GM18907 (cell line): ENCODE measurements at regions not wholly inside any gene's neighbourhood (a gene's known extent, or its start where the extent isn't known, plus 50 kb on each side); places are given as distances from the start of the nearest gene placed in this dataset.
A peak's percentile ranks its signal among the peaks of the same experiment; 100 is the strongest.

Experiments used
- ATAC-seq: cut with Tn5 transposase; IDR thresholded peaks from one replicate; pipeline ENCODE4 v1.9.1; 2021; ENCODE audit warnings: mild to moderate bottlenecking, moderate library complexity; ENCODE audit not compliant: unreplicated experiment

DNA sequence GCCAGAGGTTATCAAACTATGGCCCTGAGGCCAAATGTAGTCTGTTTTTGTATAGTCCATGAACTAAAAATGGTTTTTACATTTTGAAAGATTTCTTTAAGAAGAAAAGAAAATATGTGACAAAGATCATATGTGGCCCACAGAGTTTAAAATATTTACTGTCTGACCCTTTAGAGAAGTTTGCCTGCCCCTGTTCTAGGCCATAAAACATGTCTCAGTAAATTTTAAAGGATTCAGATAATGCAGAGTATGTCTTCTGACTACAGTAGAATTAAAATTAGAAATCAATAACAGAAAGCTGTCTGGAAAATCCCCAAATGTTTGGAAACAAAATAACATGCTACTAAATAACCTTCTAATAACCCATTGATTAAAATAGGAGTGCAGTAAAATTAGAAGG, 86.3 kb downstream of the KCNRG start:
- no peak for ATAC-seq

DNA sequence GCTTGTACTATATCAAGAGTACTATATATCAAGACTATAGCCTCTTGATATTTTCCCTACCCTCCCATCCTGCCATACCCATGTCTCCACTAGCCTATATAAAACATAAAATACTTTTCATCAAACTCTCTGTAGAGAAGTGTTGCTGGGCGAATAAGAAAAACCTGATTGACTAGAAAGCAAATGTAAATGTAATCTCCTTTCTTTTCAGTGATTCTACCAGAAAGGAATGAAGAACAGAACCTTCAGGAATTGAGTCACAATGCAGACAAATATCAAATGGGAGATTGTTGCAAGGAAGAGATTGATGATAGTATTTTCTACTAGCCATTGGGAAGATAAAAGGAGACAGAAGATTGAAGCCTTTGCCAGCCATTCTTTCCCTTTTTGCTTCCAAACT, 89.2 kb downstream of the KCNRG start:
- no peak for ATAC-seq

DNA sequence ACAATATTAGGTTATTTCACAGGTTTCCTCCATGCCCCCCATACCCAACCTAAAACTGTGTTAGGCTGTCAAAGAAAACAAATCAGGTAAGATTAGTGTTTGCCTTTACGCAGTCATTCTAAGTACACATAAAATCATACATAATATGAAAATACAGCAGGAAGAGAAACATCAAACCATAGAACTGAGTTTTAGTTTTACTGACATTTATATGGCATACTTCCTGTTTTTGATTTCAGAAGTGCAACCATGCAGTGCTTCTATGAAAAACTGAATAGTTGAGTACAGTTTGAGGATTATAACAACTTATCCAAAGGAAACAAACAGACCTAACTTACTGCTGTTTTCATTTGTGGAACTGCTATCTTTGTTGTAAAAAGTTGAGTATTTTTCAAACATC, 91.3 kb downstream of the KCNRG start:
- ATAC-seq, result peak; percentile 73

DNA sequence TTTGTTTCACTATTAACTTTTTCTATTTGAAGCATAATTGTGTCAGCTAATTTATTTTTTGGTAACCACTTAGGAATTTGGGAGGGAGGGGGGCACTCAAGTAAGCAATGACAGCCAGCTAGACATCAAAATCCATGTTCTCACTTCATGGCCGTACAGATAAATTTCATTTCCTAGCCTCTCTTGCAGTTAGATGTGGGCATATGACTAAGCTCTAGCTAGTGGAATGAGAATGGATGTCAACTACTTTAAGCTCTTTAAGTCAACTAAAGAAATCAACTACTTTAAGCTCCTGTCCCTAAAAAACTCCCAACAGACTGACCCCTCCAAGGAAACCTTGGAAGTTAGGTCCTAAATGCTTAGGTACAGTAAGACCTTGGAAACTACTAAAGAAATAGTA, 92.0 kb downstream of the KCNRG start:
- no peak for ATAC-seq

DNA sequence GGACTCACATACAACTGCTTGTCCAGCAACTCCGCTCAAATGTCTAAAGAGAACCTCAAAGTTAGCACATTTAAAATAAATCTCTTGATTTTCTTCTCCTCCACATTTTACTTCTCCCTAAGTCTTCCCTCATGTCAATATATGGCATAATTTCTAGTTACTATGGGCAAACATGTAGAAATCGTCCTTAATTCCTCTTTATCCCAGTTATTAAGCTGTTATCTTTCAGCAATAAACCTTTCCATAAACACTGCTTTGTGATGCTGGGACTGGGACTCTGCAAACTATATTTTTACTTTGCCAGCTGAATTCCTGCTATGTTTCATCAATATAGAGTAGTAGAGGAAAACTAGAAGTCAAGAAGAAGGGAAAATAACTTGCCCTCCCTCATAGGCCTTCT, 99.7 kb downstream of the KCNRG start:
- ATAC-seq, result no peak

DNA sequence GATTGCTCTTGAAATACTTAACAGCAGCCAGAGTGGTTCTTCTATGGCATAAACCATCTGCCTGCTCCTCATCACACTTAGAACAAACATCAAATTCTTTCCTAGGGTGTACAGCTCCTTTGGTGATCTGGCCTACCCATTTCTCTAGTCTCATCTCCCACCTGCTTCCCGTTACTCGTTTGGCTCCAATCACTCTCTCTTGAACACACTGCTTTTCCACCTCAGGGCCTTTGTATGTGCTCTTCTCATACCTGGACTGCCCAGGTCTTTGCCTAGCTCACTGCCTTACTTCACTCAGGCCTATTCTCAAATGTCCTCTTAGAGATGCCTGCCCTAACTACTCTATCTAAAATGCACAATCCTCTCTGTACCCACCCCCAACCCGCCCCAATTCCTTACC, 100.5 kb downstream of the KCNRG start:
- no peak for ATAC-seq

DNA sequence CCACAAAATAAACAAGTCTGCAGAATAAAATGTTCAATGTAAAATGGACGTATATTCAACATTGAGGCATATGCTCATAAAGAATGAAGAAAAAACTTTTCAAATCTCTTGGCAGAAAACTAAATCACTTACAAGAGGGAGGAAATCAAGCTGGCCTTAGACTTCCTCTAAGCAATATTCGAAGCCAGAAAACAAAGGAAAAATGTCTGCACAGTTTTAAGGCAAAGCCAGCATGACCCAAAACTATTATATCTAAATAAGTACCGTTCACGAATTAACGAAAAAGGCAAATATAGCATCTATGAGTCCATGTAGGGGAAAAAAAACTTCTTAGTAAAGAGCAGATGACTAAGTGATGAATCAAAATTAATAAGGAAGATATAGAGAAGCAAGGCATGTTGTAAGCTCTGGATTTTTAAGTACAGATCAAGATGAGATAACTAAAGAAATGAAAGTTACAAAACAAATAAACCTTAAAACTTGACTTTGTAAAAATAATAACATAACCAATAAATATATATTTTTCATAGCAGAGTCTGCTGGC, 101.3 kb downstream of the KCNRG start:
- ATAC-seq, result no peak

DNA sequence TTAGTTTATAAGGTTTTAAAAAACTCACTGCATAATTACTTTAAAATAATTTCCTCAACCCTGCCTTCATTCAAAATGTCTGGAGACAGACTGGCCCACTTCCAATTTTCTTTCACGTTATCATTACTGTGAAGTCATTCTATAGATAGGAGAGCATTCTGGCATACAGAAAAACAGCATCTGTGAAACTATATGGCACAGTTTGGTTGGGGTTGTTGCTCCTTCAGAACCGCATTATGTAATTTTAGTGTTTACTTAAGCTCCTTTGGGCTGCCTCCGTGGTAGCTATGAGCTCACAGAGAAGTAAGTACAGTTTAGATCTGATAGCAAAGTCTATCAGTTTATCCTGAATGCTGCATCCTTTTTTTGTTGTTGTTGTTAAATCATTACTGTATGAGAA, 104.3 kb downstream of the KCNRG start:
- no peak for ATAC-seq

DNA sequence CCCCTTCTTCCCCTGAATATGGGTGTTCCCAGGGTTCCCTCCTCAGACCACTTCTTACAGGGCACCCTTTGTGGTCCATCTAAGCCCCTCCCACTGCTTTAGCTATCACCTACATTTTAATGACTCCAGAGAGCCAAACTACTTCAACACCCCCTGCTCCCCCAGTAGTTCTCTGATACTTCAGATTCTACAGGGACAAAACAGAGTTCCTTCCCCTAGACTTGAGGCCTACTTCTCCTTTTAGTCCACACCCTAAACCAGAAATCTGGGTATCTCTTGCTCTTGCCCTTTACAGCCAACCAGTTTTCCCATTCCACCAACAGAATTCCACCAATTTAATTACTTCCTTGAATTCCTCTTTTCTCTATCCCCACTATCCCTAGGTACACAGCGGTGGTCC, 107.2 kb downstream of the KCNRG start:
- ATAC-seq, result no peak

DNA sequence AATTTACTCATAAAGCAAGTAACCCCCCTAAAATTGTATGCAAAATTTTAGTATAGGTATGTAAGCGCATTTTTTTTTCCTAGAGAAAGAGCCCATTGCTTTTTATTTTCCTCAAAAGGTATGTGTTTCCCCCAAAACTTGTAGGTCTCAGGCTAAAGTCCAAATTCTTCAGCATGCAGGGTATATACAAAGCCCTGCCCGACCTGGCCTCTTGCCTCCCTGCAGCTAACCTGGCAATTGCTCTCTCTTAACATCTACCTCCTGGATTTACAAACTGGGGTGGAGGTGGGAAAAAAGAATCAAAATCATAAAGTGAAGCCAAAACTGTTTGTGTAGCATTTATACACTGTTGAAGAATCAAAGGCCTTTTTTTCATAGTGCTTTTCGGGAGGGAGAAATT, 107.8 kb downstream of the KCNRG start:
- ATAC-seq, result no peak

DNA sequence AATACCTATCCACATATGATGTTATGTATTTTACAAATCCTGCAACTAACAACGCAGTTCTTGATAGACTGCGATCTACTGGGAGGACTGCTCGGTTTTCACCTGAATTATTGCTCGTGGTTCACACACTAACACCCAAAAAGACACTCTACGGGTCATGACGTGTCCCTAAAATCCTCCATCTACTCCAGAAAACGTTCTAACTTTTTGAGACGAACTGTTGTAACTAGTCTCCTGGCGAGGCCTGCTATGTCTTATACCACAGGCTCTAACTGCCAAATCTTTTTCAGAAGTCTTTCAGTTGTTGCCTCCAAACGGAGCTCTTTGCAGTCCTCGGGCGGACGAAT, 108.2 kb downstream of the KCNRG start:
- no peak for ATAC-seq

DNA sequence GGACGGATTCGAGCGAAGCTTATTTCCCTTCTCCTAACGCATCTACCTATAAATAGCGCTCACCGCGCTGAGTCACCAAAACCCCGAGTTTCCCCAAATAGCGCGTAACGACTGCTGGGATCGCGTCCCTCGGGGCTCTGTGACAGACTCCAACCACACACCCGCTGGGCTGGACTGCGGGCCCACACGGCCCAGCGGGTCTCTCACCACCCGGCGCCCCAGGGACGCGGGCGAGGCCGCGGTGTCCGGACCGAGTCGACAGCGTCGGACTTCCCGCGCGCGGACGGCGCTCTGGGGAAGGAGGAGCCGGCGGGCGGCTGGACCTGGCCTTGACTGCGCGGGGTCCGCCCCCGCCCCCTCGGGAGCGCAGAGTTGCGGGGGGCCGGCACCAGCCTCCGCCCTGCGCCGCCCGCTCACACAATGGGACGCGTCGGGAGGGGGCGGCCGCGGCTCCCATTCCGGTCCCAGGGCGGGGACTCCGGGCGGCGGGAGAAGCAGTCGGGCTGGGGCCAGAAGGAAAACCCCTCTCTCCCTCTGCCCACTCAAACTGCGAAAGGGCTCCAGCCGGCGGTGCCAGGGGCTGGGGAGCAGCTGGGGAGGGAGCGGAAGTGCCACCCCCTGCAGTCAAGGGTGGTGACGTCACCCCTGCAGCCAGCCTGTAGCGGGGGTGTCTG, 108.8 kb downstream of the KCNRG start:
- peak; percentile 72 for ATAC-seq

DNA sequence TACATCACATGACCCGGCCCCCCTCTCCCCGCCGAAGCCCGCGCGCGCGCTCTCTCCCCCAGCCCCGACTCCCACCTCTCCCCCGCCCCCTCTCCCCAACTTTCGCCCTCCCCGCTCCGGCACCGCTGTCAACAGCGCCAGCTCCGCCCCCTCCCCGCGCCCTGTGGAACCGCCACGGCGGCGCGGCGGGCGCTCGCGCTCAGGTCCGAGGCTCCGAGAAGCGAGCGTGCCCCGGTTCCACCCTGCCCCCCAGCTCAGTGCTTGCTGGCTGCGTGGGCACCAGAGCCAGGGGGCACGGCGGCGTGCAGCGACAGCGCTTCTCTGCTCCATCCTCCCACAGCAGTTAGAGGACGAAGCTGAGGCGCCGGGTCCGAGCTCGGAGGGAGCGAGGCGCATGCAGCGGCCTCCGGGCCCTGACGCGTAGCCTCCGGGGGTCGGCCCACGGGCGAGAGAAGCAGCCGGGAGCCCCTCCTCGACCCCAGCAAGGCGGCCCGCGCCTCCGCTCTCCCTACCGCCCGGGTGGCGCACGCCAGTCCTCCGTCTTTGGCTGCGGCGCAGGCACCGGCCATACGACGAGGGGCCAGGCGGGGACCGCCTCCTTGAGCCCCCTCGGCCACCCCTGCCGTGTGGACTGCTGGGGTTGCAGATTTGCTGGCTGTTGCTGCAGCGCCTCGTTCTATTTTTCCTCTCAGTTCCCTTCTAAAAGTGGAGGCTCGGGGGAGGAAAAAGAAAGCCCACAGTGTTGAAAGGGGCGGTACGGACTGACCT, 109.5 kb downstream of the KCNRG start:
- peak; percentile 32 for ATAC-seq

DNA sequence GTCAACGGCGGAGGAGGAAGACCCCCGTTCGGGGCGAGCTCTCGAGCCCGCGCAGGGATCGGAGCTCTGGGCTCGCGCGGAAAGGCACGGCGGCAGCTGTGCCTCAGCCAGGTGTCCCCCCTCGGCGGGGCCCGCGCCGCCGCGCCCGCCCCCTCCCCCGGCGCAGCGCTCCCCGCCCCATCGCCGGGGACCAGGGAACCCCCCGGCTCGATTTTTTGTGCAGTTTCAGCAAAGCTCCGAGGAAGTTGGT, 110.0 kb downstream of the KCNRG start:
- peak; percentile 14 for ATAC-seq

DNA sequence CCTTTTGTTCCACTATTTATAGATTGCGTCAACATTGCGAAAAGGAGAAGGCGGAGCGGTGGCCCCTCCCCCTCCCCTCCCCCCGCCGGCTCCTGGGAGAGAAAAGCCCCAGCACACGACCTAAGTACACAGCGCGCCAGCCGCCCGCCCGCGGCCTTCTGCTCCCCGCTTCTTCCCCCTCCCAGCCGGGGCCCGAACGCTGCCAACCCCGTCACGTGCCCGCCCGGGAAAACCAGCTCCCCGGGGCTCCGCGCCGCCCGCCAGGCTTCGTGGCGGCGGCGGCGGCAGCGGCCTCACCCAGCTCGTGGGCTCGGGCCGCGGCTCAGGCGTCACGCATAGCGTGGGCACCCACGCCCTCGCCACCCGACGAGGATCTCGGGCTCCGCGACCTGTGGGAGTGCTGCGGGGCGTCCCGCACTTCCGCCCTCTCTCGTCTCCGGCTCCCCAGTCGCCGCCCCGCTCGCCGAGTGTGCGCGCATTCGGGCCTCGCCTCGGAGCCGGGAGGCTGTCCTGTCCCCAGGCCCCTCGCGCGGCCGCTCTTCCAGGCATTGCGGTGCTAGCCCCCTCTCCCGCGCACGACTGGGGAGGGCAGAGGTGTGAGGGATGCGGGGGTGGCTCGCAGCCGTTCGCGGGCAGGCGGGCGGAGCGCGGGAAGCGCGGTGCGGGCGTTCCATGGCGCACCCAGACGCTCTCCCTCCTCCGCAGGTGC, 110.5 kb downstream of the KCNRG start:
- peak; percentile 12 for ATAC-seq

DNA sequence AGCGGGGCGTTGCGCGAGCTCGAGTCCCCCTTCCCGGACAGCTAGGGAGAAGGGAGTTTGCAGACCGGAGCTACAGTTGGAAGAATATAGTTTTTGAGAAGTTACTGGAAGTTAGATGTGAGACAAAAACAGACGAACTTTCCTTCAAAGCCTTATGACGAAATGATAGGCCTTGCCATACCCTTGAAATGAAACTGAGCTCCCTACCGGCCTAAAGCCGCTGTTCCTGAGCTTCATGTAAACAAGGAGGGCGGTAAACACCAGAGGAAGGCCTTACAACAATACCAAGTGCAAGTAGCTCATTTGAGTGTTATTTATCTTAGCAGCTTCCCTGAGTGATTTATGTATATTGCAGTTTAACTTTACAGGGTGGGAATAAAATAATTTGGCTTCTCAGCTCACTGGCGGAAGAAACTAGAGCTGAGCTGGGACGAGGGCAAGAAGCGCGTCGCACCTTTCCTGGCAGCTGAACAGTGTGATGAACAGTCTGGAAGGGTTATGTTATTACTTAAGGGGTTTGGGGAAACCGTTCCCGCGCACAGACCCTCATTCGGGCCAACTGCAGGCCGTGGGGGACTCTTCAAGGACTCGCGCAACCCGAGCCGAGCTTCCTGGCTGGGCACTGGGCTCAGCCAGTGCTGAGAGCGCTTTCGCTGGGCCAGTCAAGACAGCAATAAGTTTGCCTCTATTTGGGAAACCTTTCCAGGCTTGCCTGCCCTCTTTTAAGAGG, 111.2 kb downstream of the KCNRG start:
- no peak for ATAC-seq

DNA sequence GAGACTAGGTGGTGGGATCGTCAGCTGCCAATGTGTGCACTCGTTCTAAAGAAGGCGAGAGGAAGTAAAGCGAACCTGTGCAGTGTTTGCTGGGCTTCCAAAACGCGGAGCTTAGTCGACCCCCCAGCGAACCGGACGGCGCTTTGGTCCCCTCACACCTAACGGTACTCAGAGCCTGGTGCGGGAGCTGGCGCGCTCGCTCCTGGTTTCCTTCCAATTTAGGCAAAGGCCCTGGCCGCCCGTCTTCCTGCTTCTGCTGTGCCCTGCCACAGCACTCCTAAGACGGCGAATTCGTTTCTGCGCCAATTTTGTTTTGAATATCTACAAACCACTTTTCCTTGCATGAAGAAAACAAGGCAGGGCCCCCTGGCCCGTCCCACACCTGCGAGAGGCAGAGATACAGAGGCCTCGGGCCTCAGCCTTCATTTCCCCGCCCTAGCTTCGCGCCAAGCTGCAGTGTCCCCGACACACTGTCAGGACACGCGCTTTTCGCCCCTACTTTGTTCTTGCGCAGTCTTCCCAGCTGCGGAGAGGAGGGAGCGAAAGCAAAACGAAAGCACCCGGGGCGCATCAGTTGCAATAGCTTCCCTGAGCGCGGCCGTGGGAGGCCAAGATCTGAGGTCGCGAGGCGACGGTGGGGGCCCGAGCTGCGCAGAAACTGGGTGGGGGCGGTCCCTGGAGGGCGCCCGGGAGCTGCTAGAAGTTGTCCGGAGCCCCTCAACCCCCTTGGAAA, 111.9 kb downstream of the KCNRG start:
- ATAC-seq, result no peak

DNA sequence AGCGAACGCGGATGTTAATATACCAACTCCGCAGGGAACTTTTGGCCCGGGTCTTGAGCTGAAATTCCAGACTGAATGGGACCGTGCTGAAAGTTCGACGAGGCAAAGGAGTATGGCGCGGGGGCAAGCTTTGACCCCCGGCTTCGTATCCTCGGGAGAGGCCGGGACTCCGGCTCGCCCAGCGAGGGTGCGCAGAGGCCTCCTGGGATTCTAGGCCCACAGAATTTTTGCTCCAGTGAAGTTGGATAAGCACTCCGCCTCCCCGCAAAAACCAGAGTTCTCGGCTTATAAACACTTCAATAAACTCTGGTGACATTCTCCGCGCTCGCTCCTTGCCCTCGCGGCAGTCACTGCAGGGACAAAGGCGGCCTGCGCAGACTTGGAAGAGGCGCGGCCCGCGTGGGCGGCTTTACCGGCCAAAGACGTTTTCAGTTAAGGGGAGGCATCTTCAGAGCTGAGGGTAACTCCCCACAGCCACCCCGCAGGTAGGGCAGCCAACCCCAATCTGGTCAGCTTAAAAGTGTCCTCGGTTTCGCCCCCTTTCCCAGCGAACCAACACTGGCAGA, 112.6 kb downstream of the KCNRG start:
- no peak for ATAC-seq

DNA sequence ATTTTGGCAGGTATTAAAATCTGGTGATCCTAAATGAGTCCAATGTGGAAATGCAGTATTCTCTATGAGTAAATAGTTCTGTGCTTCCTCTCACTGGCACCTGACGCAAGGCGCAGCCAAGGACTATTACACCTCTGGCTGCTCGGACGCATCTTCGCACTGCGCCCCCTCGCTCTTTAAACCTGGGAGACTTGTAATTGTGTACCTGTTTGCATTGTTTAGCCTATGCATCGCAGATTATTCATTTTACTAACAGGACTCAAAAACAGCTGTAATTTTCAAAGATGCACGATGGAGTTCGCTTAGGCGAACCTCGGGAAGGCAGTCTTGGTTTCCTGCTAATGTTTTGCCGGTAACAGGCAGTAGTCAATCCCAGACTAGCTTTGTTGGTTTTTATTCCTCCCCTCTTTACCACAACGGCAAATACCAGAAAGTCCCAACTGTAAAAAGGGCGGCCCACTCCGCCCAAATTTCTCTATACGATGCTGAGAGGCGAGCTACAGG, 113.2 kb downstream of the KCNRG start:
- no peak for ATAC-seq

DNA sequence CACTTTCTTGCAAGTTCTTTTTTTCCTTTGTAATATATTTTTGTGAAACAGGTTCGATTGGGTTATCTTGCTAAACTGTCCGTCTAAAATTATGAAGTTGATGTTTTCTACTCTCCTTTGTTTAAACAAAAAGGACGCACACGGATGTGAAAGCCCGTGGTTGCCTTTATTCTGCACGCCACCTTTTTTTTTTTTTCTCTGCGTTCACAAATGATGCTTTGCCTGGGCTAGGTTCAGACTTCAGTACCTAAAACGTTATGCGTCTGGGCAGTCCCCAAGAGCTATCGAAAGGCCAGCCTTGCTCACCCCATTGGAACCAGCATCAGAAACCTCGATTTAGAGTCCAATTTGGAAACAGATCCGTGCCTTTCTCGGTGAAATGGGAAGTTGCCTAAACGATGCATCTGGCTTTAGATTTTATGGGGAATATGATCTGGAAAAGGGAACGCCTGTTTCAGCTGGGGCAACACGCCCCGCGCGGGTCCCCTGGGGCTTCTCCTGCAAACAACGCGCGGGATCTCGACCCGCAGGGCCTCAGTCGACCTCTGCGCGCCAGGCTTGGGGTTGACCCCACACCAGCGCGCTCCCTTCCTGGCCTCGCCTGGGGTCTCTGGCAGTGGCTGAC, 113.9 kb downstream of the KCNRG start:
- ATAC-seq, result peak; percentile 17
